Neural cell (in vitro differentiated cells): ENCODE measurements at regions not wholly inside any gene's neighbourhood (a gene's known extent, or its start where the extent isn't known, plus 50 kb on each side); places are given as distances from the start of the nearest gene placed in this dataset.

ENCODE experiments used
- H2AFZ ChIP-seq: fragments of 200-600, 300-800 bp; sonication (generic), shearing (Covaris generic); 2 replicates; pipeline ENCODE4 v1.6.0; 2014; ENCODE audit warnings: low read depth, mild to moderate bottlenecking, antibody characterized with exemption, low read length, moderate library complexity
- H3F3A ChIP-seq: fragments of 200-600 bp; shearing (Covaris generic); 2 replicates; pipeline ENCODE4 v1.6.1; 2016; ENCODE audit warnings: mild to moderate bottlenecking, moderate library complexity, mixed read lengths, antibody characterized with exemption, low read length; ENCODE audit not compliant: insufficient read depth, poor library complexity, severe bottlenecking
- H3K27ac ChIP-seq: fragments of 200-600, 300-800 bp; sonication (generic), shearing (Covaris generic); 2 replicates; pipeline ENCODE4 v1.5.1; 2014; ENCODE audit warnings: mild to moderate bottlenecking, low read length, moderate library complexity
- H3K27me3 ChIP-seq: fragments of 300-800, 200-600 bp; sonication (generic), shearing (Covaris generic); 2 replicates; pipeline ENCODE4 v1.6.0; 2014; ENCODE audit warnings: mild to moderate bottlenecking, low read depth, low read length, moderate library complexity; ENCODE audit not compliant: insufficient read depth
- H3K36me3 ChIP-seq: fragments of 300-800, 200-600 bp; sonication (generic), shearing (Covaris generic); 2 replicates; pipeline ENCODE4 v1.5.1; 2014; ENCODE audit warnings: mild to moderate bottlenecking, antibody characterized with exemption, low read length, moderate library complexity; ENCODE audit not compliant: insufficient read depth
- H3K4me2 ChIP-seq: fragments of 300-800, 200-600 bp; sonication (generic), shearing (Covaris generic); 2 replicates; pipeline ENCODE4 v1.6.0; 2014; ENCODE audit warnings: mild to moderate bottlenecking, low read length
- H3K4me3 ChIP-seq: fragments of 300-800, 200-600 bp; sonication (generic), shearing (Covaris generic); 2 replicates; pipeline ENCODE4 v1.5.1; 2014; ENCODE audit warnings: mild to moderate bottlenecking, low read length, moderate library complexity
- H3K79me2 ChIP-seq: fragments of 200-600 bp; shearing (Covaris generic); replicated peaks from 2 replicates; pipeline ENCODE4 v1.6.0; 2014; ENCODE audit warnings: mild to moderate bottlenecking, low read length, moderate library complexity; ENCODE audit not compliant: insufficient read depth
- H3K9ac ChIP-seq: fragments of 300-800, 200-600 bp; sonication (generic), shearing (Covaris generic); 2 replicates; pipeline ENCODE4 v1.6.1; 2016; ENCODE audit warnings: mild to moderate bottlenecking, low read length, mixed read lengths
- H3K9me2 ChIP-seq: fragments of 200-600 bp; shearing (Covaris generic); 2 replicates; pipeline ENCODE4 v1.6.1; 2016; ENCODE audit warnings: mild to moderate bottlenecking, low read length, mixed read lengths; ENCODE audit not compliant: insufficient read depth
- H3K9me3 ChIP-seq: fragments of 200-600, 300-800 bp; sonication (generic), shearing (Covaris generic); 2 replicates; pipeline ENCODE4 v1.6.1; 2016; ENCODE audit warnings: mild to moderate bottlenecking, mixed run types, low read length, moderate library complexity, mixed read lengths
- H4K20me1 ChIP-seq: fragments of 200-600 bp; shearing (Covaris generic); 2 replicates; pipeline ENCODE4 v1.6.1; 2016; ENCODE audit warnings: mild to moderate bottlenecking, mixed run types; ENCODE audit not compliant: insufficient read depth
- CTCF ChIP-seq: fragments of 450-650 bp; IDR thresholded peaks from 2 replicates; pipeline ENCODE4 v1.5.1; 2014; ENCODE audit warnings: antibody characterized with exemption, mild to moderate bottlenecking, moderate library complexity; ENCODE audit not compliant: poor library complexity, severe bottlenecking
- EP300 ChIP-seq: fragments of 450-650 bp; conservative IDR thresholded peaks from 2 replicates; pipeline ENCODE4 v1.6.1; 2014; ENCODE audit warnings: antibody characterized with exemption, mild to moderate bottlenecking, moderate library complexity; ENCODE audit not compliant: poor library complexity, severe bottlenecking
- EZH2 ChIP-seq: fragments of 200-600, 300-800 bp; shearing (Covaris generic), sonication (generic); IDR thresholded peaks from 2 replicates; pipeline ENCODE4 v1.6.1; 2014; ENCODE audit warnings: antibody characterized with exemption, low read length, borderline replicate concordance, mild to moderate bottlenecking; ENCODE audit not compliant: insufficient read depth, poor library complexity, severe bottlenecking
- POLR2AphosphoS5 ChIP-seq: IDR thresholded peaks from 2 replicates; pipeline ENCODE4 v1.6.1; 2012
- RAD21 ChIP-seq: fragments of 450-650 bp; conservative IDR thresholded peaks from 2 replicates; pipeline ENCODE4 v1.6.1; 2014; ENCODE audit warnings: antibody characterized with exemption, mild to moderate bottlenecking, moderate library complexity
- REST ChIP-seq: IDR thresholded peaks from 2 replicates; pipeline ENCODE4 v1.6.1; 2012; ENCODE audit warnings: borderline replicate concordance
- SMC3 ChIP-seq: fragments of 450-650 bp; conservative IDR thresholded peaks from 2 replicates; pipeline ENCODE4 v1.6.1; 2014; ENCODE audit warnings: antibody characterized with exemption, mild to moderate bottlenecking, moderate library complexity; ENCODE audit not compliant: poor library complexity
- TAF1 ChIP-seq: IDR thresholded peaks from 2 replicates; pipeline ENCODE4 v1.6.1; 2012; ENCODE audit warnings: low read depth

- Histone ChIP-seq H4K20me1 (no peaks in the 10 kb centered on the region), H3K9ac (no peak overlapping the region), H3K4me3 (no peak overlapping the region), H3K79me2 (no peaks in the 10 kb centered on the region), H3K27me3 (no peaks in the 10 kb centered on the region), H3K27ac (no peak overlapping the region), H2AFZ (no peak overlapping the region), H3K9me2 (no peaks in the 10 kb centered on the region), H3F3A (no peaks in the 10 kb centered on the region), H3K4me2 (no peak overlapping the region), H3K36me3 (no peaks in the 10 kb centered on the region), H3K9me3 (peaks cover 3% of the 10 kb centered on the region)
- no peak for TF ChIP-seq REST
- no peak for TF ChIP-seq SMC3
- TF ChIP-seq EZH2 = no peak
- TF ChIP-seq TAF1 = no peak
- TF ChIP-seq EP300 = no peak
These were observed 87.8 kb upstream of the PRDM11 start for GRCh38 chr11:45058647-45058950.

GRCh38 chr11:45060707-45061106, 85.7 kb upstream of the PRDM11 start:
- H3K36me3 ChIP-seq = no peaks in the 10 kb centered on the region
- no peaks in the 10 kb centered on the region for H3K9me2 ChIP-seq
- no peak for TF ChIP-seq POLR2AphosphoS5
- TF ChIP-seq EP300 = no peak
- H3K79me2 ChIP-seq = no peaks in the 10 kb centered on the region
- no peak overlapping the region for H3K27ac ChIP-seq
- no peak overlapping the region for H3K4me3 ChIP-seq
- H4K20me1 ChIP-seq = no peaks in the 10 kb centered on the region
- peaks cover 8% of the 10 kb centered on the region for H3K9me3 ChIP-seq
- no peak overlapping the region for H3K9ac ChIP-seq
- H3F3A ChIP-seq = no peaks in the 10 kb centered on the region
- H3K4me2 ChIP-seq = no peak overlapping the region
- H2AFZ ChIP-seq = no peak overlapping the region
- H3K27me3 ChIP-seq = no peaks in the 10 kb centered on the region

- no peak overlapping the region for H3K4me3 ChIP-seq
- no peak for TF ChIP-seq CTCF
- no peak for TF ChIP-seq REST
- no peak for TF ChIP-seq RAD21
- TF ChIP-seq SMC3 = no peak
- H4K20me1 ChIP-seq = no peaks in the 10 kb centered on the region
- no peaks in the 10 kb centered on the region for H3K36me3 ChIP-seq
- H3K27me3 ChIP-seq = no peaks in the 10 kb centered on the region
- H3K9me2 ChIP-seq = no peaks in the 10 kb centered on the region
- no peak overlapping the region for H3K27ac ChIP-seq
- H3K9me3 ChIP-seq = peaks cover 8% of the 10 kb centered on the region
- no peak overlapping the region for H2AFZ ChIP-seq
- no peak overlapping the region for H3K4me2 ChIP-seq
- no peak overlapping the region for H3K9ac ChIP-seq
- H3F3A ChIP-seq = no peaks in the 10 kb centered on the region
- H3K79me2 ChIP-seq = no peaks in the 10 kb centered on the region
These were observed 84.8 kb upstream of the PRDM11 start for GRCh38 chr11:45061641-45062040.
